ENCODE measurements at regions not wholly inside any gene's neighbourhood (a gene's known extent, or its start where the extent isn't known, plus 50 kb on each side); places are given as distances from the start of the nearest gene placed in this dataset.

DNA sequence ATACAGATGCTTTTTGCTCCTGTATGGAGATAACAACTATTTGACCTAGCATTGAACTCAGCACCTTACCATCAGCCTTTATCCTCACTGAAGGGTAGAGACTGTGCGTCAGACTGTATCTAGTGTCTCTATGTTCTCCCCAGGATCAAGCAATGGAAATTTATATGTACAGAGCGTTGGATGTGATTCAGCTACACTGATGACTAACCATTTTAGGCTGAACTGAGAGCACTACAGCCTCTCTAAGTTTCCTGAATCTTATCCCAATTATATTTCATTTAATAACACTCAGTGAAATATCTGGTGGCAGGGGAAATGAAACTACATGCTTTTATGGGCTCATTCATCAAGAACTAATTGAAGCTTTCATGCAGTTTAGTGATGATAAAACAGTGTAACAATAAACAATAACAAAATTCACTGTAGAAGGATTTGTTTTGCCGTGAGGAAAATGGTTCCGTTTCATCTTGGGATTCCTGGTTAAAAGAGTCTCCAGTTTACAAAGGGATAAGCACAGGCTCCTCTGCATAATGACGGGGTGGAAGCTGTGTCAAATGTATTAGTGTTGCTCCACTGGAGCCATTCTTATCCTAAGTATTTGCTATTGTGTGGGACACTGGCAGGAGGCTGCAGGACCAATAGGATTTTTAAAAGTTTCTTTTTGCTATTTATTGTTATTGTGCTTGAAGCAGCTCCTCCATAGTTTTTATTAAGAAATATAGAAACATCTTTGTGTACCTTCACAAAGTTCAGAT lies 567.6 kb upstream of the MMS22L start:
- no peak for DNase-seq (ENCODE audit: low read depth, low spot score)
- ChIA-PET POLR2A (no interaction called here), CTCF (no interaction called here)
- no peak for TF ChIP-seq CTCF (IDR thresholded peaks at IDR 0.05; ENCODE audit: insufficient read depth, low read length, missing control alignments)
- no peak overlapping the region; the same call in 1 of the 2 replicates for H3K4me3 ChIP-seq (ENCODE audit: low read depth, low read length)

- H3K4me3 ChIP-seq (ENCODE audit: low read depth, low read length), result no peak overlapping the region
- no peak for DNase-seq (ENCODE audit: low read depth, low spot score)
- TF ChIP-seq CTCF (IDR thresholded peaks at IDR 0.05; ENCODE audit: insufficient read depth, low read length, missing control alignments), result no peak
- CTCF ChIA-PET, result no interaction called here
- POLR2A ChIA-PET, result no interaction called here
Measured at GRCh38 chr6:97863697-97864096, 580.7 kb upstream of the MMS22L start.

- H3K4me3 ChIP-seq (ENCODE audit: low read depth, low read length), result no peak overlapping the region
- ChIA-PET POLR2A (no interaction called here), CTCF (no interaction called here)
- no peak for TF ChIP-seq CTCF (IDR thresholded peaks at IDR 0.05; ENCODE audit: insufficient read depth, low read length, missing control alignments)
- no peak for DNase-seq (ENCODE audit: low read depth, low spot score)
Measured at GRCh38 chr6:97864366-97864765, 581.4 kb upstream of the MMS22L start.

- DNase-seq (ENCODE audit: low read depth, low spot score), result no peak
- CTCF ChIA-PET, result no interaction called here
- POLR2A ChIA-PET, result no interaction called here
- H3K4me3 ChIP-seq (ENCODE audit: low read depth, low read length), result no peak overlapping the region
- TF ChIP-seq CTCF (IDR thresholded peaks at IDR 0.05; ENCODE audit: insufficient read depth, low read length, missing control alignments), result no peak
Measured at GRCh38 chr6:97864826-97865225, 581.8 kb upstream of the MMS22L start.

- H3K4me3 ChIP-seq (ENCODE audit: low read depth, low read length), result no peak overlapping the region
- no peak for TF ChIP-seq CTCF (IDR thresholded peaks at IDR 0.05; ENCODE audit: insufficient read depth, low read length, missing control alignments)
- ChIA-PET CTCF (no interaction called here), POLR2A (no interaction called here)
- no peak for DNase-seq (ENCODE audit: low read depth, low spot score)
Measured at GRCh38 chr6:97865612-97866011, 582.6 kb upstream of the MMS22L start.

- H3K4me3 ChIP-seq (ENCODE audit: low read depth, low read length), result no peak overlapping the region
- TF ChIP-seq CTCF (IDR thresholded peaks at IDR 0.05; ENCODE audit: insufficient read depth, low read length, missing control alignments), result no peak
- CTCF ChIA-PET, result no interaction called here
- POLR2A ChIA-PET, result no interaction called here
- DNase-seq (ENCODE audit: low read depth, low spot score), result no peak
Measured at GRCh38 chr6:97866616-97867015, 583.6 kb upstream of the MMS22L start.
